Ishikawa (cell line): ENCODE measurements at regions not wholly inside any gene's neighbourhood (a gene's known extent, or its start where the extent isn't known, plus 50 kb on each side); places are given as distances from the start of the nearest gene placed in this dataset.

Experiments
- CEBPB ChIP-seq: IDR thresholded peaks from 2 replicates; pipeline ENCODE4 v1.6.1; 2012
- CREB1 ChIP-seq: IDR thresholded peaks from 2 replicates; pipeline ENCODE4 v1.6.1; 2012; ENCODE audit warnings: low read depth
- EGR1 ChIP-seq: IDR thresholded peaks from 2 replicates; pipeline ENCODE4 v1.6.1; 2012
- EP300 ChIP-seq: IDR thresholded peaks from 2 replicates; pipeline ENCODE4 v1.6.1; 2012; ENCODE audit warnings: borderline replicate concordance
- FOXM1 ChIP-seq: IDR thresholded peaks from 2 replicates; pipeline ENCODE4 v1.6.1; 2012; ENCODE audit warnings: low read depth, borderline replicate concordance
- MAX ChIP-seq: IDR thresholded peaks from 2 replicates; pipeline ENCODE4 v1.6.1; 2012
- NFIC ChIP-seq: IDR thresholded peaks from 2 replicates; pipeline ENCODE4 v1.6.1; 2012
- RAD21 ChIP-seq: IDR thresholded peaks from 2 replicates; pipeline ENCODE4 v1.6.1; 2012; ENCODE audit warnings: low read depth
- TAF1 ChIP-seq: IDR thresholded peaks from 2 replicates; pipeline ENCODE4 v1.6.1; 2012; ENCODE audit warnings: low read depth, mild to moderate bottlenecking
- TCF12 ChIP-seq: IDR thresholded peaks from 2 replicates; pipeline ENCODE4 v1.6.1; 2012; ENCODE audit warnings: low read depth
- TEAD4 ChIP-seq: IDR thresholded peaks from 2 replicates; pipeline ENCODE4 v1.6.1; 2012
- USF1 ChIP-seq: IDR thresholded peaks from 2 replicates; pipeline ENCODE4 v1.6.1; 2012
- YY1 ChIP-seq: IDR thresholded peaks from 2 replicates; pipeline ENCODE4 v1.6.1; 2012; ENCODE audit warnings: low read depth
- ZBTB7A ChIP-seq: IDR thresholded peaks from 2 replicates; pipeline ENCODE4 v1.6.1; 2012; ENCODE audit warnings: low read depth
- TF ChIP-seq, protein P1 (sequence below): IDR thresholded peaks from 2 replicates; pipeline ENCODE4 v1.6.1; 2012; ENCODE audit warnings: low read depth, mild to moderate bottlenecking

DNA sequence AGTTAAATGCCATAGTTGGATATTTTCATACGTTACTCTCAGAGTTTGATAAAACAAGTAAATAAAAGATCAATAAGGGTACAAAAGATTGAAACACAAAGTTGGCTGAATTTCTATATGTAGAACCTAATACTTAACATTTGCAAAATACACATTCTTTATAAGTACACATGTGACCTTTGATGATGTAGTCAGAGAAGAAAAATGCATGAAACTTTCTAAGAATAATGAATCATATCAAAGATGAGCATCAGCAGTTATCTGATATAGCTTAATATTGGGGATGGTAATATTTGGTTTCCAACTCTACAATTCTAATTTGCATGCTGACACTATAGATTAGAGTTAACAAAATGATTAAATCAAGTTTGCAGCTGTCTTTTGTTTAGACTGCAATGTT is 188.0 kb upstream of the TGFBR2 start:
- TF ChIP-seq TCF12 (no peak), FOXM1 (no peak), TEAD4 (no peak), EP300 (no peak), MAX (no peak), YY1 (no peak), CREB1 (no peak)

DNA sequence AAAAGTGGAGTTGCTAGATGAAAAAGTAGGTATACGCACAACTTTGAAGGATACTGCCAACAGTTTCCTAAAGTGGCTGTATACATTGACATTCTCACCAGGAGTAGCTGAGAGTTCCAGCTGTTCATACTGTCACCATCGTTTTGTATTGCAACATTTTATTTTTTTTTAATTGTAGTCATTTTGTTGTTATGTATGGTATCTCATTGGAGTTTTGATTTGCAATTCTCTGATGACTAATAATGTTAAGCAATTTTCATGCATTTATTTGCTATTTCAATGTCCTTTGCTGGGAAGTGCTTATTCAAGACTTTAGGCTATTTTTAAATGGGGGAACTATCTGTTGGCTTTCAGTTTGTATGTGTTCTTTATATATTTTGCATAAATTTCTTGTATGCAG is 185.1 kb upstream of the TGFBR2 start:
- TF ChIP-seq, protein P1, sequence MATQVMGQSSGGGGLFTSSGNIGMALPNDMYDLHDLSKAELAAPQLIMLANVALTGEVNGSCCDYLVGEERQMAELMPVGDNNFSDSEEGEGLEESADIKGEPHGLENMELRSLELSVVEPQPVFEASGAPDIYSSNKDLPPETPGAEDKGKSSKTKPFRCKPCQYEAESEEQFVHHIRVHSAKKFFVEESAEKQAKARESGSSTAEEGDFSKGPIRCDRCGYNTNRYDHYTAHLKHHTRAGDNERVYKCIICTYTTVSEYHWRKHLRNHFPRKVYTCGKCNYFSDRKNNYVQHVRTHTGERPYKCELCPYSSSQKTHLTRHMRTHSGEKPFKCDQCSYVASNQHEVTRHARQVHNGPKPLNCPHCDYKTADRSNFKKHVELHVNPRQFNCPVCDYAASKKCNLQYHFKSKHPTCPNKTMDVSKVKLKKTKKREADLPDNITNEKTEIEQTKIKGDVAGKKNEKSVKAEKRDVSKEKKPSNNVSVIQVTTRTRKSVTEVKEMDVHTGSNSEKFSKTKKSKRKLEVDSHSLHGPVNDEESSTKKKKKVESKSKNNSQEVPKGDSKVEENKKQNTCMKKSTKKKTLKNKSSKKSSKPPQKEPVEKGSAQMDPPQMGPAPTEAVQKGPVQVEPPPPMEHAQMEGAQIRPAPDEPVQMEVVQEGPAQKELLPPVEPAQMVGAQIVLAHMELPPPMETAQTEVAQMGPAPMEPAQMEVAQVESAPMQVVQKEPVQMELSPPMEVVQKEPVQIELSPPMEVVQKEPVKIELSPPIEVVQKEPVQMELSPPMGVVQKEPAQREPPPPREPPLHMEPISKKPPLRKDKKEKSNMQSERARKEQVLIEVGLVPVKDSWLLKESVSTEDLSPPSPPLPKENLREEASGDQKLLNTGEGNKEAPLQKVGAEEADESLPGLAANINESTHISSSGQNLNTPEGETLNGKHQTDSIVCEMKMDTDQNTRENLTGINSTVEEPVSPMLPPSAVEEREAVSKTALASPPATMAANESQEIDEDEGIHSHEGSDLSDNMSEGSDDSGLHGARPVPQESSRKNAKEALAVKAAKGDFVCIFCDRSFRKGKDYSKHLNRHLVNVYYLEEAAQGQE = no peak
- TF ChIP-seq EP300 = no peak
- no peak for TF ChIP-seq ZBTB7A
- no peak for TF ChIP-seq CEBPB
- TF ChIP-seq NFIC = no peak
- no peak for TF ChIP-seq MAX
- TF ChIP-seq RAD21 = no peak
- TF ChIP-seq FOXM1 = no peak

DNA sequence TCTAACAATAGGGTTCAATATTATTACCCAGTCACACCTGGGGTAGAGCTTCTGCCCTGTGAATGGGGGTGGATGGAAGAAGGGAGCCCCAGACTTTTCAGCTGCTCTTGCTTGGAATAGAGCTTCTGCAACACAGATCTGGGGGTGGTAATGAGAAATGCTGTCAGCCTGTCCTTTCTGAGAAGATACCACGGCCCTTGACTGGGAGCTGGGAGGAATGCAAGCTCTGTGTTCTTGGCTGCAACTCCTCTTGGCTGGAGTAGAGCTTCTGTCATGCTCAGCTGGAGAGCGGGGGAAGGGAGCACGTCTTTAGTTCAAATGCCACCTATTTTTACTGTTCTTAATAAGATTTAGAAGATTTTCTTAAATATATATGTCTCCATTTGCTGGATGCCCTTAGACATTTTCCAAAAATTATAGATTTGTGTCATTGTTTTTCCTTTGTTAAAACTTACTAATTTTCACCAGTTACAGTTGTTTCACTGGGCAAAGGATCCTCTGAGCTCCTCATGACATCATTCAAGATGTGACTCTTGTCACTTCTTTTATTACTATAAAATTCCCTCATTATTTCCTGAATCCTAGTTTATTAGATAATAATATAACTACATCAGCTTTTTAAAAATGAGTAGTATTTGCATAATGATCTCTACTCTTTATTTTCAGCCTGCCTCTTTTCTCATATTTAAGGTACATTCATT is 180.0 kb upstream of the TGFBR2 start:
- TF ChIP-seq, protein P1 = no peak
- TF ChIP-seq TAF1 (no peak), CEBPB (no peak), CREB1 (no peak), EGR1 (no peak), NFIC (peak; percentile 34; the same call in 1 of the 2 replicates), USF1 (no peak), MAX (no peak), YY1 (no peak), TCF12 (no peak), FOXM1 (no peak), EP300 (no peak), RAD21 (no peak), TEAD4 (0 out of 2 replicates have a peak, but pooled peaks have one; percentile 23), ZBTB7A (no peak)

DNA sequence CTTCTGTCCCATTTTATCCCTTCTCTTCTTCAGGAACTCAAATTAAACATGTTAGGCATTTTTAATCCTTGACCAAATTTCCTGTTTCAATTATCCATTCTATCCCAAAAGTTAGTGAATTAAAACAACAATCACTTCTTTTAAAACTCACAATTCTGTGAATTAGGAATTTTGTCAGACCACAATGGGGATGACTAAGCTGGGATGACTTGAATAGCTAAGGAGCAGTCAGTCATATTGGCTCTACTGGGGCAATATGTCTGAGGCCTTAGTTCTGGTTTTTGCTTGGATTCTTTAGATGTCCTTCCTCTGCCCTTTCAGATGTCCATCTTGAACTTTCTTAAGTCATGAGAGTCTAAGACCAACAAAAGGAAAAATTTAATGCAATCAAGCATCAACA is 178.2 kb upstream of the TGFBR2 start:
- TF ChIP-seq CREB1 = no peak
- no peak for TF ChIP-seq RAD21
- TF ChIP-seq, protein P1 = no peak
- TF ChIP-seq FOXM1 = no peak
- TF ChIP-seq YY1 = no peak
- no peak for TF ChIP-seq NFIC
- TF ChIP-seq TCF12 = no peak
- TF ChIP-seq EGR1 = no peak
- no peak for TF ChIP-seq EP300
- TF ChIP-seq ZBTB7A = no peak
- TF ChIP-seq TEAD4 = no peak
- no peak for TF ChIP-seq MAX
- TF ChIP-seq CEBPB = no peak
- TF ChIP-seq TAF1 = no peak
- TF ChIP-seq USF1 = no peak
